Pancreas (tissue), 10 donors: ENCODE measurements at regions not wholly inside any gene's neighbourhood (a gene's known extent, or its start where the extent isn't known, plus 50 kb on each side); places are given as distances from the start of the nearest gene placed in this dataset.

Experiments
- ATAC-seq, 4 donors: fragments of 200-7000 bp; cut with Tn5 transposase; one replicate each; pipeline versions ENCODE4 v1.8.0 to v1.9.1; 2020; ENCODE audit warnings: mild to moderate bottlenecking in 4 of 4, moderate library complexity in 4 of 4
- DNase-seq, 6 donors: peaks; one replicate each; pipeline ENCODE4 v3.0.0-alpha.2; 2020
- FAIRE-seq: peaks from 2 replicates; lab custom pipeline; 2012; peaks lifted over from hg19 to GRCh38; lab: Jason Lieb, UNC
- H3K27ac ChIP-seq, 4 donors: fragments of 200-600 bp; sonication (generic); 1 replicate in 3 of 4; 2 replicates in 1 of 4; pipeline versions ENCODE4 v1.5.0 to v1.8.0; 2020
- H3K27me3 ChIP-seq, 4 donors: fragments of 200-600 bp; one replicate each; pipeline ENCODE4 v1.8.0; 2021
- H3K36me3 ChIP-seq, 3 donors: fragments of 200-600 bp; sonication (generic) in 1 of 3; one replicate each; pipeline versions ENCODE4 v1.5.0 to v1.8.0; 2020 to 2021
- H3K4me1 ChIP-seq, 3 donors: fragments of 200-600 bp; one replicate each; pipeline ENCODE4 v1.8.0; 2021
- H3K4me3 ChIP-seq, 4 donors: fragments of 200-600 bp; sonication (generic) in 2 of 4; one replicate each; pipeline versions ENCODE4 v1.5.0 to v1.8.0; 2020 to 2021
- H3K9me3 ChIP-seq, 4 donors: fragments of 200-600 bp; one replicate each; pipeline ENCODE4 v1.8.0; 2021
- CTCF ChIP-seq, 4 donors: fragments of 200-600 bp; sonication (generic) in 3 of 4; IDR thresholded peaks; one replicate each; pipeline versions ENCODE4 v1.5.0 to v1.8.0; 2021; ENCODE audit warnings: antibody characterized with exemption in 4 of 4
- WGBS, 2 donors: extraction: QIAGEN DNeasy Blood & Tissue Kit; methylation state at CpG; one replicate each; pipeline ENCODE4 v1.1.7; 2013; 5-methylcytosine and 5-hydroxymethylcytosine counted together
- intact Hi-C, 3 donors: fragments of 100-400 bp; cut with DNase I; formaldehyde crosslinking; loops; one replicate each; pipeline versions ENCODE4 v1.11.1 to v1.14.2; 2022
- donor health status: healthy with polysubstance abuse.
- donor health status: DM: no; HTN: no; CAD: no; lungs with moderate emphysema.
- donor health status: DM: no; HTN: no; CAD: no.
- donor health status: control.
- donor health status: control.
- donor health status: Bipolar disorder and iron deficiency.
- donor health status: DM: yes; HTN: yes; CAD: no.
- donor health status: DM: no; HTN: no; CAD: no.
- donor health status: DM: no; HTN: no; CAD: no.
- donor health status: DM: yes; HTN: yes; CAD: no.

DNA sequence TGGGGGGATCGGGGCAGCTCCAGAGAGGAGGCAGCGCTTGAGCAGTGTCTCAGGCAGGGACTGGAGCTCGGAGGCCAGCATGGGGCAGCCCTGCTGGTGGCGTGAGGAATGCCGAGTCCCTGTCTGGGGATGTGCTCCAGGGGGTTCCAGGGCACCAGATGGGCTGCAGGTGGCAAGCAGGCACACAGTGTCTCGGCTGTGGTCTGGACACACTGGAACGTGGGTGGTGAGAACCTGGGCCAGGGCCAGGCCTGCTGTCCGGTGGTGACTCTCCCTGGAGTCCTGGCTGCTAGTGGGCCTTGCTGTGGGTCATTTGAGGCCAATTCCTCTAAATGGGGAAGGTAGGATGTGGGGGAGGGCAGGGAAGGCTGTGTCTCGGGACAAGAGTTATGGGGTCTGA is 199.4 kb upstream of the RTL1 start:
- no peaks in the 10 kb centered on the region for H3K27me3 ChIP-seq
- DNase-seq = peak in 1 of 6 donors; percentile 46

DNA sequence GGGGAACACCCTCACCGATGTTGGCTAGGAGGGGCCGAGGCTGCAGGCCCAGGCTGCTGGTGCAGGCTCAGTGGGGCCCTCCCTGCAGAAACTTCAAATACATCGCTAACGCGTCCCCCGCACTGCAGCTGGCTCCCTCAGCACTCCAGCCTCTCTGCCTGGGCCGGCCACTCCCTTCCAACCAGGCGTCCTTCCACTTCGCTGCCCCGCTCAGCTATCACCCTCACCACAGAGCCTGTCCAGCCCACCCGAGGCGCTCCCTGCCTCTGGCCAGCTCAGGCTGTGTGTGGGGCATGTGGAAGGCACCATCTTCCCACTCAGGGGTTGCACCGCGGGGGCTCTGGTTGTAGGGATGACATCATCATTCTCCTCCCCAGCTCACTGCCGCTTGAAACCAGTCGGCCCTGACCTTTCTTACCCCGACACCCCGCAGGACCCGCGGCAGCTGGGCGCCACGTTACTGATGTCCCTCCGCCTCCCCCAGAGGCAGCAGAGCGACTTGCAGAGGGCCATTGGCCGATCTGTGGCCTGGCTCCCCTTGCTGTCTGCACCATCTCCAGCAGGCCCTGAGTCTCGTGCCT is 199.9 kb upstream of the RTL1 start:
- no peak for TF ChIP-seq CTCF (IDR thresholded peaks at IDR 0.05)
- FAIRE-seq = no peak
- no peaks in the 10 kb centered on the region for H3K36me3 ChIP-seq
- DNase-seq = peak in 1 of 6 donors; percentile 38
- H3K9me3 ChIP-seq = peaks cover 0 to 2% (median 0%) of the 10 kb centered on the region in 4 donors
- no peaks in the 10 kb centered on the region for H3K27me3 ChIP-seq
- WGBS, 2 donors = 83 to 91% methylated on average over 25 to 26 of the region's 26 CpGs
- no peak for ATAC-seq
- intact Hi-C loops = no loop called here
- no peaks in the 10 kb centered on the region for H3K4me1 ChIP-seq
- no peak overlapping the region for H3K27ac ChIP-seq
- no peak overlapping the region for H3K4me3 ChIP-seq

More for the DNA sequence above, 199.4 kb upstream of the RTL1 start:
- 78 to 82% methylated on average over 9 of the region's 9 CpGs for WGBS, 2 donors
- H3K36me3 ChIP-seq = no peaks in the 10 kb centered on the region
- no peak for TF ChIP-seq CTCF (IDR thresholded peaks at IDR 0.05)
- H3K4me1 ChIP-seq = no peaks in the 10 kb centered on the region
- no peak for FAIRE-seq
- no peak overlapping the region for H3K4me3 ChIP-seq
- no peak for ATAC-seq
- peaks cover 0 to 2% (median 0%) of the 10 kb centered on the region in 4 donors for H3K9me3 ChIP-seq
- H3K27ac ChIP-seq = no peak overlapping the region
- intact Hi-C loops = no loop called here

GRCh38 chr14:101104485-101104884 is 201.0 kb upstream of the RTL1 start:
- H3K4me3 ChIP-seq = no peak overlapping the region
- no peak overlapping the region for H3K27ac ChIP-seq
- no peaks in the 10 kb centered on the region for H3K27me3 ChIP-seq
- no peaks in the 10 kb centered on the region for H3K36me3 ChIP-seq
- TF ChIP-seq CTCF (IDR thresholded peaks at IDR 0.05) = no peak
- ATAC-seq = no peak
- H3K4me1 ChIP-seq = no peaks in the 10 kb centered on the region
- no peak for FAIRE-seq
- H3K9me3 ChIP-seq = peaks cover 0 to 2% (median 0%) of the 10 kb centered on the region in 4 donors
- intact Hi-C loops = no loop called here
- WGBS, 2 donors = 80 to 82% methylated on average over 4 of the region's 4 CpGs
- DNase-seq = no peak

DNA sequence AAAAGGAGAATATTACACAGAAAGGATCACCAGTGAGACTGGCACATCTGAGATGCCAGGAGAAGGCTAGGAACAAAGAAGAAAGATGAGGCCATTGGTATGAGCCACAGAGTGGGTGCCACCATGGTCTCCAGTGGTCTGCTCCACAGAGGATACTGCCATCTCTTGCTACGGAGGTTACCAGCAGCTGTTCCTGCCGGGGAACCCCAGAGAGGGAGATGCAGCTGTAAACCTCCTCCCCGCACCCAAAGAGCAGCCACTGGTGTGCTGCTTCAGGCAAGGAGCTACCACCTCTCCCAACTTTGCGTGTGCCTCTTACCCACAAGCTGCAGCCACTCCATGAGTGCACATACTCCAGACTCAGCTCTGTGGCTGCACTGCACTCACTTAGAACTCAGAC is 201.5 kb upstream of the RTL1 start:
- FAIRE-seq (no peak), ATAC-seq (no peak), DNase-seq (no peak)
- no peaks in the 10 kb centered on the region for H3K27me3 ChIP-seq
- H3K4me3 ChIP-seq = no peak overlapping the region
- TF ChIP-seq CTCF (IDR thresholded peaks at IDR 0.05) = no peak
- WGBS, 2 donors = 84 to 95% methylated on average over 4 of the region's 4 CpGs
- no peak overlapping the region for H3K27ac ChIP-seq
- H3K4me1 ChIP-seq = no peaks in the 10 kb centered on the region
- intact Hi-C loops = no loop called here
- H3K36me3 ChIP-seq = no peaks in the 10 kb centered on the region
- no peaks in the 10 kb centered on the region for H3K9me3 ChIP-seq

GRCh38 chr14:101108579-101109346 is 205.2 kb upstream of the RTL1 start:
- H3K4me3 ChIP-seq = no peak overlapping the region
- WGBS, 2 donors = 85 to 94% methylated on average over 16 of the region's 16 CpGs
- no peak overlapping the region for H3K27ac ChIP-seq
- FAIRE-seq = no peak
- H3K9me3 ChIP-seq = no peaks in the 10 kb centered on the region
- no peak for ATAC-seq
- no peaks in the 10 kb centered on the region for H3K36me3 ChIP-seq
- no peaks in the 10 kb centered on the region for H3K27me3 ChIP-seq
- no peak for TF ChIP-seq CTCF (IDR thresholded peaks at IDR 0.05)
- DNase-seq = peak in 1 of 6 donors; percentile 43
- H3K4me1 ChIP-seq = no peaks in the 10 kb centered on the region
- intact Hi-C loops = no loop called here
